IPS-18a (cell line): ENCODE measurements at regions not wholly inside any gene's neighbourhood (a gene's known extent, or its start where the extent isn't known, plus 50 kb on each side); places are given as distances from the start of the nearest gene placed in this dataset.
"Not testable (repeated sequence)": the region's sequence is repeated elsewhere in the genome, so short reads cannot be mapped to it uniquely, and the experiment has no call there.

Source experiments
- H3K27ac ChIP-seq: one replicate; pipeline ENCODE4 v1.5.1; 2013; ENCODE audit warnings: low read length
- H3K27me3 ChIP-seq: one replicate; pipeline ENCODE4 v1.6.1; 2013; ENCODE audit warnings: mild to moderate bottlenecking, low read length; ENCODE audit not compliant: control insufficient read depth, insufficient read depth
- H3K36me3 ChIP-seq: one replicate; pipeline ENCODE4 v1.6.1; 2013; ENCODE audit warnings: low read depth, low read length; ENCODE audit not compliant: control insufficient read depth
- H3K4me1 ChIP-seq: one replicate; pipeline ENCODE4 v1.6.1; 2013; ENCODE audit warnings: low read depth, low read length; ENCODE audit not compliant: control insufficient read depth
- H3K4me3 ChIP-seq: one replicate; pipeline ENCODE4 v1.5.1; 2013; ENCODE audit warnings: low read length
- H3K9ac ChIP-seq: one replicate; pipeline ENCODE4 v1.6.1; 2013; ENCODE audit warnings: mild to moderate bottlenecking, low read length, moderate library complexity
- H3K9me3 ChIP-seq: one replicate; pipeline ENCODE4 v1.6.1; 2013; ENCODE audit warnings: low read depth, low read length; ENCODE audit not compliant: control insufficient read depth

DNA sequence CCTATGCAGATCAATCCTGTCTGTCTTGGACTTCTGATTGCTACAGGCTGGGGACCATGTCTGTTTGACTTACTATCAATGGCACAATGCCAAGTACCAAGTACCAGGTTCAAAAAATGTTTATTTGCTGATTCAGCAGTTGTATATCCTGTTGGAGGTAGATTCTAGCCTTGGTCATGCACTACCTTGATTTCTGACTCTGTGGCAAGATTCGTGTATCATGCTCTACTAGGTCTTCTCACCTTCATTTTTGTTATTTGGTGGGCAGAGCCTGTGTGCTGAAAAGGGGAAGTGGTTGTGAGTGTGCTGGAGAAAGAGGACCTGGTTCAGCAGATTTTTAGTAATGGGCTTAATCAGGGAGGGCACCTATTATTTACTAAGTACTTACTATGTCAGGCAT is 192.4 kb upstream of the MYLIP start:
- Histone ChIP-seq H3K27ac (no peak overlapping the region), H3K27me3 (no peaks in the 10 kb centered on the region), H3K4me1 (no peaks in the 10 kb centered on the region), H3K36me3 (no peaks in the 10 kb centered on the region), H3K4me3 (no peak overlapping the region), H3K9ac (no peak overlapping the region), H3K9me3 (no peaks in the 10 kb centered on the region)

DNA sequence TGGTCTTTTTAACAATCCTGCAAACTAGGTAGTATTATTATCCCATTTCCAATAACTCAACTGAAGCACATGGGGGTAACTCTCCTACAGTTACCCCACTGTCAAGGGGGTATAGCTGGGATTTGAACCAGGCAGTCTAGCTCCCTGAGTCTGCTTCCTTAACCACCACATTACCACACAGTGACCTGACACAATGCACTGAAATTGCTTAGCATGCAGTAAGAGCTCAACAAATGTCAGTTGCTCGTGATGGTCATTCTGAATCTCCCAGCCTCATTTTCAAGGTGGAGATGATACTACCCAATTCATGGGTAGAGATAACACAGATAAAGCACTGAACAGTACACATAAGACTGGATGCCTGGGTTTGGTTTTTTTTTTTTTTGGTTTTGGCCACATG is 193.2 kb upstream of the MYLIP start:
- no peak overlapping the region for H3K27ac ChIP-seq
- H3K9ac ChIP-seq, result no peak overlapping the region
- H3K4me1 ChIP-seq, result no peaks in the 10 kb centered on the region
- peaks cover 5% of the 10 kb centered on the region for H3K9me3 ChIP-seq
- no peaks in the 10 kb centered on the region for H3K27me3 ChIP-seq
- no peak overlapping the region for H3K4me3 ChIP-seq
- no peaks in the 10 kb centered on the region for H3K36me3 ChIP-seq

DNA sequence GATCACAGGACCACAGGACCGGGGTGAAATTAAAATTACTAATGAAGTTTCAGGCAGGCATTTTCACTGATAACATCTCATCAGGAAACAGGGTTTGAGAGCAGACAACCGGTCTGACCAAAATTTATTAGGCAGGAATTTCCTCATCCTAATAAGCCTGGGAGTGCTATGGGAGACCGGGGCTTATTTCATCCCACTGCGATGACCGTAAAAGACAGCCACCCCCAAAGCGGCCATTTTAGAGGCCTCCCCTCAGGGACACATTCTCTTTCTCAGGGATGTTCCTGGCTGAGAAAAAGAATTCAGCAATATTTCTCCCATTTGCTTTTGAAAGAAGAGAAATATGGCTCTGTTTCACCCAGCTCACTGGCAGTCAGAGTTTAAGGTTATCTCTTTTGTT is 197.2 kb upstream of the MYLIP start:
- H3K36me3 ChIP-seq, H3K9ac ChIP-seq, H3K27me3 ChIP-seq, H3K4me3 ChIP-seq, H3K4me1 ChIP-seq, H3K9me3 ChIP-seq, H3K27ac ChIP-seq: not testable (repeated sequence)

DNA sequence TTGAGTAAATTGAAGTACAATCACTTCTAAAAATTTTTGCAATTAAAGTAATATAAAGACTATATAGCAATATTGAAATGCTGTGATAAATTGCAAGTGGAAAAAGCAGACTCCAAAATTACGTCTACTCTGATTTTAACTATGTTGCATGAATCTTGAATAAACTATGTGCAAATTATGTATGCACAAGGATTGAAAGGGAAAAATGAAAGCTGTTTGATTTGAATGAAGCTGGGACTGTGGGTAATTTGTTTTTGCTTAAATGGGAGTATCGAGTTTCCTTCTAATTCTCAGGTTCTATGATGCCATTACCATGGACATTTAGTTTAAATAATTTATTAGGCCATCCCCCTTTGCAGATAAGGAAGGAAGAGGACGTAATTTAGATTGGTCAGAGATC is 198.7 kb upstream of the MYLIP start:
- no peak overlapping the region for H3K4me3 ChIP-seq
- no peaks in the 10 kb centered on the region for H3K36me3 ChIP-seq
- peaks cover 8% of the 10 kb centered on the region for H3K9me3 ChIP-seq
- H3K4me1 ChIP-seq, result no peaks in the 10 kb centered on the region
- no peak overlapping the region for H3K27ac ChIP-seq
- no peaks in the 10 kb centered on the region for H3K27me3 ChIP-seq
- no peak overlapping the region for H3K9ac ChIP-seq

DNA sequence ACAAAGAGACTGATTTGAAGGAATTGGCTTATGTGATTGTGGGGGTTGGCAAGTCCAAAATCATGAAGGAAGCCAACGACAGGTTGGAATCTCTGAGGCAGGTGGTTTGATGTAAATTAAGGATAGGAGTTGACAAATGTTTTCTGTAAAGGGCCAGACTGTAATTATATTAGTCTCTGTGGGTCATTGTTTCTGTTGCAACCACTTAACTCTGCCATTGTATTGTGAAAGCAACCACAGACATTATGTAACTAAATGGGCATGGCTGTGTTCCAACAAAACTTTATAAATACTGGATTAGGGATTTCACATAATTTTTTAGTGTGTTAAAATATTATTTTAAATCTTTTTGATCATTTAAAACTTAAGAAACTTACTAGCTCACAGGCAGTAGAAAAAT is 199.2 kb upstream of the MYLIP start:
- H3K9ac ChIP-seq, result no peak overlapping the region
- H3K27me3 ChIP-seq, result no peaks in the 10 kb centered on the region
- H3K27ac ChIP-seq, result no peak overlapping the region
- H3K9me3 ChIP-seq, result peaks cover 8% of the 10 kb centered on the region
- no peaks in the 10 kb centered on the region for H3K36me3 ChIP-seq
- H3K4me3 ChIP-seq, result no peak overlapping the region
- no peaks in the 10 kb centered on the region for H3K4me1 ChIP-seq

DNA sequence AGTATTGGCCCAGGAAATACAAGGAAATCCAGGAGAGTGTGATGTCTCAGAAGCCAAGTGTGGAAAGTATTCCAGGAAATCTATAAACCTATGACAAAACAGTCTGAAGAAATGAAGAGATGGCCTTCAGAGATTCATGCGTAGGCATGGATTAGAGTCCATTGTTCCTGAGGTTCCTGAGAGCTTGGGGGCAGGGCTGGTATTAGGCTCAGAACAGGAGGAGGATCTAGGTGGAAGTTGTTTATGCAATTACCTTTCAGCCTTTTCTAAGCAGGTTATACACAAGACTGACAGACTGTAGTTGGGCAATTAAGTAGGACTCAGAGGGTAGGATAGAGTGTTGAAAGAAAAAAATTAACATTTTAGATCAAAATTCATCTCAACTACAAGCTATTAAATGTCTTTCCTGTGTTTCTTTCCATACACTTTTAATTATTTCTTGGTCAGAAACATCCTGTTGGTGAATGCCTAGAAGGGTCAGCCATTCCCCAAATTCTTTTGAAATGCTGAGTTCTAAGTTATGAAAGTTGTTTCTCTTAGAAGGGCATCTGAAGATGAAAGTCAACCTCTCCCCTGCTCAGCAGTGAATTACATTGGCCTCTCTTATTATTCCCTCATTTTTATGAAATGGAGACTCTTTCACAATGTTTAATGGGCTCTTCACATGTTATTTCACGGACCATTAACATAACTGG is 201.2 kb upstream of the MYLIP start:
- no peak overlapping the region for H3K27ac ChIP-seq
- H3K27me3 ChIP-seq, result no peaks in the 10 kb centered on the region
- peaks cover 8% of the 10 kb centered on the region for H3K9me3 ChIP-seq
- no peaks in the 10 kb centered on the region for H3K4me1 ChIP-seq
- H3K9ac ChIP-seq, result no peak overlapping the region
- no peak overlapping the region for H3K4me3 ChIP-seq
- H3K36me3 ChIP-seq, result no peaks in the 10 kb centered on the region

DNA sequence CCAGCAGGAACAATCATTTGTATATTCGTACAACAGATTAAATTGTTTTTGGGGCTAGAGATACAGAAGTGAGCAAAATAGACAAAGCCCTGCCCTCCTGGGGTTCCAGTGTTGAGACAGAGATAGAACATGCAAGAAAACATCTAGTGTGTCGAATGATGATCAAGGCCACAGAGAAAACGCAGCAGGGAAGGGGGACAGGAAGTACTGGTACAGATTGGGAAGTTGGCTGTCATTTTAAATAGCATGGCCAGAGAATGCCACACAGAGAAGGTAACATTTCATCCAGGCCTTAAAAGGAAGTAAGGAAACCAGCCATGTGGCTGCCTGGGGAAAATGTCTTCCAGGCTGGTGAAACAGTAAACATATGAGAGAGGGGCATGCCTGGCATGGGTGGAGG is 202.6 kb upstream of the MYLIP start:
- Histone ChIP-seq H3K9ac (no peak overlapping the region), H3K4me1 (no peaks in the 10 kb centered on the region), H3K27me3 (no peaks in the 10 kb centered on the region), H3K36me3 (no peaks in the 10 kb centered on the region), H3K9me3 (peaks cover 8% of the 10 kb centered on the region), H3K4me3 (no peak overlapping the region), H3K27ac (no peak overlapping the region)

DNA sequence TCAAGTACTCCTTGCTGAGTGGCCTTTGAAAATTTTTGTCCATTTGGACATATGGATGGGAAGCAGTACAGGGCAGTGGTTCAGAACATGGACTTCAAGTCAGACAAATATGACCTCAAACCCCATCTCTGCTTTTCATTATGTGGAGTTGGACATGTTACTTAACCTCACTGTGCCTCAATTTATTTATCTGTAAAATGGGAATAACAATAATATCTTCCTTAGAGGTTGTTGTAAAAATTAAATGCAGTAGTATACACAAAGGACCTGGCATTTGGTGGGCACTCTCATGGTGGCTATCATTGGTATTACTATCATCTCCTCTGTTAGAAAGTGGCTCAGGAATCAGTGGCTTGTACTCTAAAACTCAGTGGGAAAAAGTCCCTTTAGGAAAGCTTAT is 204.0 kb upstream of the MYLIP start:
- no peaks in the 10 kb centered on the region for H3K4me1 ChIP-seq
- no peak overlapping the region for H3K9ac ChIP-seq
- H3K27ac ChIP-seq, result no peak overlapping the region
- H3K27me3 ChIP-seq, result no peaks in the 10 kb centered on the region
- H3K4me3 ChIP-seq, result no peak overlapping the region
- H3K36me3 ChIP-seq, result no peaks in the 10 kb centered on the region
- no peaks in the 10 kb centered on the region for H3K9me3 ChIP-seq

DNA sequence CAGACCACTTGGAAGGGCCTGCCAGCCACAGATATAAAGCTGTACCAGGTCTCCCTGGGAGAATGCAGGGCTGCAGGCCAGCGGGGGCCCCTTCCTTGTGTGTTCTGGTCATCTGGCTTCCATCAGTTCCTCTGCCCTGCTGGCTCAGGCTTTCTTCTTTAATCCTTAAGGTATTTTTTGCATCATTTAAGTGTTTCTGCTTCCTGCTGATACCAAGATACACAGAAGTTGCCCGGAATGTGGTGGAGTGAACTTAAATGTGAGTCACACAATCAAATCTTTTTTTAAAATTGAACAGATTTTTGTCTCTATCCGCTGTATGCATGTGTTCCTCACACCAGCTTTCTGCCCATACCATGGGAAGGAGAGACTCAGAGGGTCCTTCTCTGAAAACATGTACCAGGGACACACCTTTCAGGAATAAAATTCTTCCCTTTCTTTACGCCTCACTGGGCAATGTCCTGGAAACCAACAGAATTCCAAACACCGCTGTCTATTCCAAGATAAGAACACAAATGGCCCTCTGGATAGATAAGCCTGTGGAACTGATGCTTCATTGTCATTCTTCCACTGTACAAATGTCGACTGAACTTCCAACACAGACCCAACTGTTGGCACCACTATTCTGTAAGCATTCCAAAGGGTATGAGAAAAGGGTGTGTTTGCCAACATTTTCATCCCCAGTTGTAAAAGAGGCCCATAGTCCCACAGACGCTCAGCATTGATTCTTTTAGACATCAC is 206.2 kb upstream of the MYLIP start:
- Histone ChIP-seq H3K4me1 (no peaks in the 10 kb centered on the region), H3K9ac (no peak overlapping the region), H3K4me3 (no peak overlapping the region), H3K27me3 (no peaks in the 10 kb centered on the region), H3K27ac (no peak overlapping the region), H3K9me3 (no peaks in the 10 kb centered on the region), H3K36me3 (no peaks in the 10 kb centered on the region)

DNA sequence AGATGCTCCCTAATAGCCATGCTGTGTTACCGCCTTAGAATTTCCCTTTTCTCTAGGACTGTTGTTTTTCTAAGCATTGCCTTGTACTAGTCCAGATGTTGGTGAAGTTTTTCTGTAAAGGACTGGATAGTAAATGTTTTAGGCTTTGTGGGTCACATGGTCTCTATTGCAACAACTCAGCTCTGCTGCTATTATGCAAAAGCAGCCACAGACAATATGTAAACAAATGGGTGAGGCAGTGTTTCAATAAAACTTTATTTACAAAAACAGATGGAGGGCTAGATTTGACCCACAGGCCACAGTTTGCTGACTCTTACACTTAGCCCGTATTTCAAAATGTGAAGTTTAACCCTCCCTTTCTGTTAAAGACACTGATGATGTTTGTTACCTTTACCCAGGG is 207.6 kb upstream of the MYLIP start:
- Histone ChIP-seq H3K4me3 (no peak overlapping the region), H3K9ac (no peak overlapping the region), H3K9me3 (no peaks in the 10 kb centered on the region), H3K27me3 (no peaks in the 10 kb centered on the region), H3K4me1 (no peaks in the 10 kb centered on the region), H3K36me3 (no peaks in the 10 kb centered on the region), H3K27ac (no peak overlapping the region)

DNA sequence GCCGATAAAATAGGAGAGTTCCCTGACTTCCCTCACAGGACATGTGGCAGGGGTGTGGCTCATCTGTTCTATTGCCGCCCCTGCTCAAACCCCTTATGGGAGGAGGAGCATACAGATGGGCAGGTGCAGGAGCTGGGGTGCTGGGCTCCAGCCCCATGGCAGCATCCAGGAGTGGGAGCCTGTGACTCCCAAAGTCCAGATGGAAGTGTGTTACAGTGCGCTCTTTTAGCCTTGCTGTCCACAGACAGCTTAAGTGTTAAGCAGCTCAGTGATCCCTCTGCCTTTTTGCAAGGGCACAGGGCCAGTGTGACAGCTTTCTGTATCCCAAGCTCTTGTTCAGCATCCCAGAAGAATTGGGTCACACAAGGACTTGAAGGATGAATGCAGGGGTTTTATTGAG is 212.3 kb upstream of the MYLIP start:
- Histone ChIP-seq H3K36me3 (no peaks in the 10 kb centered on the region), H3K4me1 (peaks cover 22% of the 10 kb centered on the region), H3K27ac (no peak overlapping the region), H3K27me3 (no peaks in the 10 kb centered on the region), H3K9me3 (no peaks in the 10 kb centered on the region), H3K4me3 (no peak overlapping the region), H3K9ac (no peak overlapping the region)

DNA sequence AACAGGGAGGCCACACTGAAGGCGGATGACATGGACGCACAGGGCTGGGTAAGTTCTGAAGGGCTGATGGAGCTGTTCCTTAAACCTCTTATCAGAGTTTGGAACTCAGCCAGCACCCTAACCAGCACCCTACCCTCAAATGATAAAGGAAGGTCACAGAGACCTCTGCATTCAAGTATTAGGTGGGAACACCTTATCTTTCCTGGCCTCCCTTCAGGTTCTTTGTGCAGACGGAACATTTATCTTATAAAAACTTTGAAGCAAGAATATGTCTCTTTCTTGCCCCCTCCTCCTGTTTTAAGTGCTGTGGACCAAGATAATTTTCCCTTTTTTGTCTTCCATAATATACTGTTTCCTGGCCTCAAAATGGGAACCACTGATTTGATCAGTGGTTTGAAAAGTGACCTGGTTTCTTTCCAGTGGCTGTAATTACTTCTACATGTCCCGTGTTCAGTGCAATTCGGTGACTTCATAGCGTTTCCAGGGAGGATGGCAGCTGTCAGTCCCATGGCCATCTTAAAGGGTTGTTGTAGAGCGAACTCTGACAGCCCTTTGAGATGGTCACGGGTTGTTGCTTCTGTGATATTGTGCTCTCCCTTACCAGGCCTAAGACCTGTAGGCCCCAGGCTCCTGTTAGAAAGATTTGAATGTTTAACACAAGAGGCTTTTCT is 213.2 kb upstream of the MYLIP start:
- Histone ChIP-seq H3K9ac (no peak overlapping the region), H3K9me3 (no peaks in the 10 kb centered on the region), H3K36me3 (no peaks in the 10 kb centered on the region), H3K27ac (no peak overlapping the region), H3K27me3 (no peaks in the 10 kb centered on the region), H3K4me1 (peaks cover 26% of the 10 kb centered on the region), H3K4me3 (no peak overlapping the region)
